GM19463 (cell line): ENCODE measurements at regions not wholly inside any gene's neighbourhood (a gene's known extent, or its start where the extent isn't known, plus 50 kb on each side); places are given as distances from the start of the nearest gene placed in this dataset.
"Not testable (repeated sequence)": the region's sequence is repeated elsewhere in the genome, so short reads cannot be mapped to it uniquely, and the experiment has no call there.

ENCODE experiments used
- ATAC-seq: cut with Tn5 transposase; IDR thresholded peaks from one replicate; pipeline ENCODE4 v1.9.1; 2021; ENCODE audit warnings: mild to moderate bottlenecking, moderate library complexity; ENCODE audit not compliant: unreplicated experiment

DNA sequence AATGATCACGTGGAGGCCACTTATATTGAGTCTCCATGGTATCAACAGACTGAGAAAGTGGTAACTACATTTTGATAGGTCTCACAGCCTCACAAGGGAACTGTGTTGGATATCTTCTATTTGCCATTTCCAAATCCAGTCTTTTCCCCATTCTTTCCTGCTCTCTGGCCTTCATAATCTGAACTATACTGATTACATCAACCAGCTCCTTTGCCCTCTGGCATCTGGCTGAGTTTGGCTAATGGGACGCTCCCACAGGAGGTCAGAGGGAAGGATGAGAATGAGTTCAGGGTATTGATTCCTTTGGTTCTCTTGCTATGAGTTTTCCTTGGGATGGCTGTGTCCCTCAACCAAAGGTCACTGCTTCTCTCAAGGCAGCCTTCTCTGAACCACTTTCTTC, 152.6 kb downstream of the RTL9 start:
- no peak for ATAC-seq

DNA sequence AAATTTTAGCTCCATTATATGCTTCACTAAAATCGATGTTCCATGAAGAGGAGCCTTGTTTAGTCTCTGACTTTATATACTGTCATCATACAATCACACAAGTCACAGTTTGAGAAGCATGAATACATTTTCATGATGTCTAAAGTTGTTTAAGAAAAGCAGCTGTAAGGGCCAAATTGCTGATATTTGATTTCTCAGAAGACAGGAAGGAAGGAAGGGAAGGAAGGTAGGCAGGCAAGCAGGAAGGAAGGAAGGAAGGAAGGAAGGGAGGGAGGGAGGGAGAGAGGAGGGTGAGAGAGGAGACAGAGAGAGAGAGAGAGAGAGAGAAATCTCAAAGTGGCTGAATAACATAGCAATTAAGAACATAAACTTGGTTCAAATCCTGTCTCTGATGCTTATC, 153.7 kb downstream of the RTL9 start:
- no peak for ATAC-seq

DNA sequence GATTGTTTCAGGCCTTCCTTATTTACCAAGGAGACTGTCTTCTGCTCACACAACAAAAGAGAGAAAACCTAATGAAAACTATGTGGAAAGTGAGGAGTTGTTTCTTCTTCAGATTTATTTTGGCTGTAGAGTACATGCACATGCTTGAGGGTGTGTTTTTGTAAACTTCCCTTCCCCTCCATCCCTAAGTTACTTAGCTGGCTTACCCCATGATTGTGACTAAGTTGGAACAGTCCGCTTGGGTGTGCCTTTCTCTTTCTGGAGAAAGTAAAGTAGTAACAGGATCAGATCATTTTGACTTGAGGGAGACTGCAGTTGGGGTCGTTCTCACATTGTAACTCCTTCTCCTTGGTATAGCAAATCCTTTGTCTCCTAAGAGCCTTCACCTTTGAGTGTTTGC, 155.9 kb downstream of the RTL9 start:
- no peak for ATAC-seq

DNA sequence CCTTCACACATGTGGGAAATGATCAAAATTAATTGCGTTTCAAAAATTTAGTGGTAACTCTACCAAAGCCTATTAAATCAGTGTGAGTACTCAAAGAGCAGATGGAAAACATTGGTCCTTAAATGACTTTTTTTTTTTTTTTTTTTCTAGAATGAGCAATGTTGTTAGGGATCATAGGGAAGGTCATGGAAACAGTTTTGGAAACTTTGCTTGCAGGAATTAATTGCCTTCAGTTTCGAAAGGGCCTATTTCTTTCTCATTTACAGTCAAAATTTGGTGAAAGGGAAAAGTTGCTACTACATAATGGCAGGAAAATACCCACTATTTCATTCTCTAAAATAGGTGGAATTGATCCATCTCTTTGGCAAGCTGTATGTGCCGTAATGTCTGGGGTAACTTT, 160.9 kb downstream of the RTL9 start:
- ATAC-seq, result no peak

DNA sequence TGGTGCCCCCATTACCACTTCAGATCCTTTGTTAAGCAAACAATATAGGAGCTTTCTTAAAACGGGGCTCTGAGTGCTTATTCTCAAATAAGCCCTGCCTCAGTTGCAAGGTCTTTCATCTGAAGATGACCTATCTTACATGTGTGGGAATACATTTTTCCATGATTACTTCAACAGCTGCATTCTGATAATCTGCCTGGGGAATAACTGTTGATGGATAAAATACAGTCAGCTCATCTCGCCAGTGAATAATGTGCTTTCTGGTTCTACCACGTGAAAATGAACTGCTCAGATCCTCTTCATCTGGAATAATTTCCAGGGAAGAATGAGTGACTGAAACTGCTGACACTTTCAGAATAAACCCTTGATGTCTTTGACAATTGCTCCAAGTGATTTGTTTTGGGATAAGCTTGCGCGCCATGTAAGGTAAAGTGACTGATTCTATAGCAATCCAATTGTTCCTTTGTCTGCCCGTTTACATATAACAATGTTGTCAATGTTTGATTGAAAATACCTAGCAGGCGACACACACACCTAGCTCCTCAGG, 161.3 kb downstream of the RTL9 start:
- no peak for ATAC-seq

DNA sequence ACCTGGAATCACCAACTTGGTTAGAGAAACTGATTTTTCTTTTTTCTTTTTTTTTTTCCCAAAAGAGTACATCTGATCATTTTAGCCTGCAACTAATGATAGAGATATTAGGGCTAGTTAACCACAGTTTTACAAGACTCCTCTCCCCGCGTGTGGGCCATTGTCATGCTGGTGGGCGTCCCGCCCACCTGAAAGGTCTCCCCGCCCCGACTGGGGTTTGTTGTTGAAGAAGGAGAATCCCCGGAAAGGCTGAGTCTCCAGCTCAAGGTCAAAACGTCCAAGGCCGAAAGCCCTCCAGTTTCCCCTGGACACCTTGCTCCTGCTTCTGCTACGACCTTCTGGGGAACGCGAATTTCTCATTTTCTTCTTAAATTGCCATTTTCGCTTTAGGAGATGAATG, 162.0 kb downstream of the RTL9 start:
- ATAC-seq, result not testable (repeated sequence)

DNA sequence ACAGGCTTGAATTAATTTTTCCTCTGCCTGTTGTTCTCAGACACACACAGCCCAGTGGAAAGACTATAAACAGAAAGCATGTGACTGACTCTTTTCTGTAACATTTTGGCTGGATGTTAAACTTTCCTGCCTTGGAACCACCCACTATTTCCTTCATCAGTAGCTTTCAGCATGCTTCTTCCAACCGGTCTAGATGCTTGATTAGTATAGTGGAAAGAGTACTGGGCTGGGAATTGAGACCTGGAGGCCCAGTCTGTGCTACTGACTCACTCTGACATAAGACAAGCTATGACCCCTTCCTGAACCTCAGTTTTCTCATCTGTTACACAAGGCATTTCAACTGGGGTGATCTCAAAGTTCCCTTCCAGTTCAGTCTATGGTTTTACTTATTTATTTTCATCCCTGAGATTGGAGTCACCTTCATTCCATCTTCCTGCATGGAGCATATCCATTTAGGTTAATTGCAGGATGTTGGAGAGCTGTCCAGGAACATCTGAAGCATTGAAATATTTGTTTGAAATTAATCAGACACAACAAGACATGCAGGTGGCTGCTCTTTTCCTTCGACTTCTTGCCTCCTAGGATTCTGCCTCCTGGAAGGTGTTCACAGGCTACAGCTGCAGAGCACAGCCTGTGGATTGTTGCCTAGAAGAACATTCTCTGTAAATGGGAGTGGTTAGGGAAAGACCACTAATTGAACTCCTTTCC, 173.4 kb downstream of the RTL9 start:
- no peak for ATAC-seq

DNA sequence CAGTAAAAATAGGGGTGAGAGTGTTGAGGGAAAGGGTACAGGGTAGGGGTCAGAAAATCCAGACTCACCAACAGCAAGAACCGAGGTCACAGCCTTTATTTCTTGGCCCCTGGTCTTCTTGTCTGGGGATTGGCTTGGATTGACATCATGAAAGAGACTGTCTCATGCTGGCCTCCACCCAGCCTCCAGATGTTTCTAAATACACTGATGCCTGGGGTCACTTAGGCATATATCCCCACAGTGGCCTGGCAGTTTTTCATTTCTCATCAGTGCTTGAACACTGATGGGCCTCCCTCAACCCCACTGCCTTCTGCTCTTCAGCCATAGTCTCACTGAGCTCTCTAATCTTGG, 173.9 kb downstream of the RTL9 start:
- ATAC-seq, result no peak

DNA sequence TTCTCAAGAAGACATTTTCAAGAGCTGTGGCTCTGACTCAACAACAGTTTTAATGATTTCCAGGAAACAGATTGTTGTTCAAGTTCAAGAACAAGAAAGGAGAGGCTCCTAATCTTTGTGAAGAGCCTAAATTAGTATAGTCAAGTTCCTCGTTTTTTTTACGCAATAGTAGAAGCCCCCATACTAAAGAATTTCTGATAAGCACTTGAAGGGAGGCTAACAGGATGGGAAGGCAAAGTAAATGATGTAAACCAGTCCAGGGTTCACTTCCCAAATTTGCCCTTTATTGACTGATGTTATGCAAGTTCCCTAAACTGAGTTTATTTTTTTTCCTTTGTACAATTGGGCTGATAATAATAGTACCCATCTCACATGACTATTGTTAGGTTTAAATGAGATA, 178.2 kb downstream of the RTL9 start:
- no peak for ATAC-seq

DNA sequence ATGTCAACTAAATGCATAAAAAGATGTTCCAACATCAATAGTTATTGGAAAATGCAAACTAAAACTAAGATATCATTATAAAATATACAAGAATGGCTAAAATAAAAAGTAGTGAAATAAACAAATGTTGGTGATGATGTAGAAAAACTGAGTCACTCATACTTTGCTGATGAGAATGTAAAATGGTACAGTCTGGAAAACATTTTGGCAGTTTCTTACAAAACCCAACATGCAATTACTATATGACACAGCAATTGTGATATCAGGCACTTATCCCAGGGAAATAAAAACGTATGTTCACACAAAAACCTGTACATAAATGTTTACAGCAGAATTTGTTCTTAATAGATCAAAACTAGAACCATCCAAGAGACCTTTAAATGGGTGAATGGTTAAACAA, 182.6 kb downstream of the RTL9 start:
- no peak for ATAC-seq

DNA sequence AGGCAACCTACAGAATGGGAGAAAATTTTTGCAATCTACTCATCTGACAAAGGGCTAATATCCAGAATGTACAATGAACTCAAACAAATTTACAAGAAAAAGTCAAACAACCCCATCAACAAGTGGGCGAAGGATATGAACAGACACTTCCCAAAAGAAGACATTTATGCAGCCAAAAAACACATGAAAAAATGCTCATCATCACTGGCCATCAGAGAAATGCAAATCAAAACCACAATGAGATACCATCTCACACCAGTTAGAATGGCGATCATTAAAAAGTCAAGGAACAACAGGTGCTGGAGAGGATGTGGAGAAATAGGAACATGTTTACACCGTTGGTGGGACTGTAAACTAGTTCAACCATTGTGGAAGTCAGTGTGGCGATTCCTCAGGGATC, 192.2 kb downstream of the RTL9 start:
- ATAC-seq, result not testable (repeated sequence)

DNA sequence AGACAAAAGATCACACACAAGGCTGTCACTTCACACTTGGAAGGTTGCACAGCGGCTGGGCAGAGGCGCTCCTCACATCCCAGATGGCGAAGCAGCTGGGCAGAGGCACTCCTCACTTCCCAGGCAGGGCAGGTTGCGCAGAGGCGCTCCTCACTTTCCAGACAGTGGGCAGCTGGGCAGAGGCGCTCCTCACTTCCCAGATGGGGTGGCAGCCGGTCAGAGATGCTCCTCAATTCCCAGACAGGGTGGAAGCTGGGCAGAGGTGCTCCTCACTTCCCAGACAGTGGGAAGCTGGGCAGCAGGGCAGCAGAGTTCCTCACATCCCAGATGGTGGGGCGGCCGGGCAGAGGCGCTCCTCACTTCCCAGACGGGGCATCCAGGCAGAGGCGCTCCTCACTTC, 199.2 kb downstream of the RTL9 start:
- no peak for ATAC-seq

DNA sequence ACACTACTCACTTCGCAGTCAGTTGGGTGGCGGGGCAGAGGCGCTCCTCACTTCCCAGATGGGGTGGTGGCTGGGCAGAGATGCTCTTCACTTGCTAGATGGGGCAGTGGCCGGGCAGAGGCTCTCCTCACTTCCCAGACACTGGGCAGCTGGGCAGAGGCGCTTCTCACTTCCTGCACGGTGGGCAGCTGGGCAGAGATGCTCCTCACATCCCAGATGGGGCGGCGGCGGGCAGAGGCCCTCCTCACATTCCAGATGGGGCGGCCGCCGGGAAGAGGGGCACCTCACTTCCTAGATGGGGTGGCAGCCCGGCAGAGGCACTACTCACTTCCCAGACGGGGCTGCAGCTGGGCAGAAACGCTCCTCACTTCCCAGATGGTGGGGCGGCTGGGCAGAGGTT, 199.8 kb downstream of the RTL9 start:
- ATAC-seq, result no peak

DNA sequence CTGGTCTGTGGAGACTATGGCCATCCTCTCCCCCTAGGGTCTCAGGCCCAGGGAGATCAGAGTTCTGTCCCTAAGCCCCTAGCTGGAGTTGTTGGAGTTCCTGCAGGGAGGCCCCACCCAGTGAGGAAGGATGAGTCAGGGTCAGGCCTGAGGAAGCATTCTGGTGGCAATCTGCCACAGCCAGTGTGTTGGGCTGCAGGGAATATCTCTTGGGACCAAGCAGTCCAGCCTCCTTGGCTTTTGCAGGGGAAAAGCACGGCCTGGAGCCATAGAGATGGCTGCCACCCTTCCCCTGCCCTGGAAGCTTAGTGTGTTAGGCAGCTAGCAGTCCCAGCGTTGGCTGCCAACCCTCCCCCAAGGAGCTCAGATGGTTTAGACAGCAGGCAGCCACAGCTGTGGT, 202.4 kb downstream of the RTL9 start:
- no peak for ATAC-seq

DNA sequence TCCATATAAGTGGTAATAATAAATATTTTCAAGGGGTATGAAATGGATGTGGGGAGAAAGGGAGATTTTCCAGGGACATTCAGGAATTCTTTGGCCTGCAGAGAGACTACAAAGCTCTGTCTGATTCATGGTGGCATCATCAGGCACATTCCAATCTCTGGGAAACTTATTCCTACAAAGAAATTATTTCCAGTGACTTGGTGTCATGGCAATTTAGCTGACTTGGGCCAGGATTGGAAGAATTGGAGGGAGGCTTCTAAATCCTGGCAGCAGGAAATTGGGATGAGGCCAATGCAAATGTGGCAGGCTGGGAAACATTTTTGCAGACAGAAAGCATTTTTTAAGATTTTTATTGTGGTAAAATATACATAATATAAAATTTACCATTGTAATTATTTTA, 204.6 kb downstream of the RTL9 start:
- no peak for ATAC-seq

DNA sequence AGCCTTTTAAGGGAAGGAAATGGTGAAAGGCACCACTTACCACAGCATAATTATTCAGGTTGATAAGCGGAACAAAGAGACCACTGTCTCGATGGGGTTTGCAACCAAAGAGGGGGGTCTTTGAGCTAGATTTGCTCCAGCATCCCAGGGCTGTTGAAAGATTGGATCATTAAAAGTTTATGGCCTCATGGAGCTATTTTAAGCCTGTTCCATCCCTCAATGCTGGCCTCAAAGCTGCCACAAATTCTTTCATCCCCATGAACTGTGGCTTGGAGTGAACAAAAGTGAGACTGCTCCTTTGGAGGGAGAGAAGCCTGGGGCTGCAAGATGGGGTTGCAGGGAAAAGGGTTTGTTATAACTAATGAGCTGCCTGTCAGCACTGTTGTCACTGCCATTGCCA, 209.8 kb downstream of the RTL9 start:
- ATAC-seq, result no peak

DNA sequence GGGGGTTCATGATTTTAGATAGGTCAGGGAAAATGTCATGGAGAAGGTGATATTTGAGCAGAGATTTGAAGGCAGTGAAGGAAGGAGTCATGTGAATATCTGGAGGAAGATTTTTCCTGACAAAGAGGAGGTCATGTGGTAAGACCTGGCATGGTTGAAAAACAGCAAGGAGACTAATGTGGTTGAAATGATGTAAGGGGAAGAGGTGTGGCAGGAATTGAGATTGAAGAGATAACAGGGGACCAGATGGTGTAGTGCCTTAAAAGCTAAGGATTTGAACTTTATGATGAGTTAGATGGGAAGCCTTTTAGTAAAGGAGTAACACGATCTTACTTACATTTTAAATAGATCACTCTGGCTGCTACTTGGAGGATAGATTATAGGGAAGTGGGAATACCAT, 210.9 kb downstream of the RTL9 start:
- ATAC-seq, result no peak

DNA sequence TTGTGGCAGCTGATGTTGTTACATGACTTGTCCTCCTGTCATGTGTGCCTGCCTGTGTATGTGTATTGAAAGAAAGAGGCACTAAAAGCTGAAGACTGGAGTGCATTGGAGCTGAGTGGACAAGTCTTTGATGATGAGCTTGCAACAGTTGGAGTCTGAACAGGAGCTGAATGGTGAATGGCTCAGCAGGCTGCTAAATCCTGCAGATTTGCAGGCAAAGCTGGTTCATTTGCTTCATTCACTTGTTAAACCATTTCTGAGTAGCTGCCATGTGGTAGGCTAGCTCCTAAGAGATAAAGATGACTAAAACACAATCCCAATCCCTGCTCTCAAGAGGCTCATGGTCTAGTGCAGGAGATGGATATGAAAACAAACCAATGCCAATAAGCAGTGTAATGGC, 217.3 kb downstream of the CHRDL1 start:
- ATAC-seq, result no peak

DNA sequence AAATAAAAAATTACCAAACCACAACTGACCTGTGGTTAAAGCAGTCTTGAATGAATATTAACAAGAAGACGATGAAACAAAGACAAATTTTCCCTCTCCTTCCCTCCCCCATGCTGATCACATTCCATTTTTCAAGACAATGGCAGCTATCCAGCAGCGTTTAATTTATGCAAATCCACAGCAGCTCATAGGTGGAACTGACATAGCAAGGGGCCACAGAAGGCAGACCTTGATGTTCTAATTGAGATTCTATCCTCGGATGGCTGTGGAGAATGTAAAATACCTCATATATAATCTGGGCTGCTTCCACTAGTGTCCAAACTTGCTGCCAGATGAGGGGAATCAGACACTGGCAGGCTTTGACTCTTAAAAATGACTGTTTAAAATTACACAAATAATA, 211.5 kb downstream of the CHRDL1 start:
- no peak for ATAC-seq

DNA sequence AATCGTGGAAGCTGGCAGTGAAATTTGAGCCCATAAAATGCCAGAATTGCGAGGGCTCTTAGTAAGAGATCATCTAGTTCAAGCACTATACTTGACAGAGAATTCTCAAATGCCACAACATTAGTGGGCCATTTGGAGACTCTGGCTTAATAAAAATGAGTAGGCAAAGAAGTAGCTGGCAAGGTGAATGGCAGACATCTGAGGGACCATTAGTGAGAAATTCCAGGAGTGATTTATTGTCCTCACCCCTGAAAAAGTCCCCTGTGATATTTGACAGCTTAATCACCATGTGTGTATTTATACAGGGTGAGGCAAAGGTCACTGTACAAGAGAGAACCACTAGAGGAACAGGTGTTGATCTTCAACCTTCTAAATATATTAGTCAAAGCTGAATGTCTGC, 207.5 kb downstream of the CHRDL1 start:
- ATAC-seq, result no peak

DNA sequence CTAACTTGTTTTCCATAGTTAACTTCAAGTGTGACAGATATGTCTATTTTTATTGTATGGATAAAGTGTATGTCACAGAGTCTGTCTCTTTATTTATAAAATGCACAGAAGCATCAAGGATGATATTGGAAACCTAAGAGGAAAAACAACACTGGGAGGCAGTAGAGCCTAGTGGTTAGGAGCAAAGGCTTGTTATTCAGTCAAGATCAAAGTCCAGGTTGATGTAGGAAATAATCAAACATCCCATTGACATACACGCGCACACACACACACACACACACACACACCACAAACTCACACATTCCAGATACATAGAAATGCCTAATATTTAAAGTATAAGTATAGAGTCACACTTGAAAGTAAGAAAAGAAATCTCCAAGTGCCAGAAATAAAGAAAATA, 206.8 kb downstream of the CHRDL1 start:
- ATAC-seq, result no peak

DNA sequence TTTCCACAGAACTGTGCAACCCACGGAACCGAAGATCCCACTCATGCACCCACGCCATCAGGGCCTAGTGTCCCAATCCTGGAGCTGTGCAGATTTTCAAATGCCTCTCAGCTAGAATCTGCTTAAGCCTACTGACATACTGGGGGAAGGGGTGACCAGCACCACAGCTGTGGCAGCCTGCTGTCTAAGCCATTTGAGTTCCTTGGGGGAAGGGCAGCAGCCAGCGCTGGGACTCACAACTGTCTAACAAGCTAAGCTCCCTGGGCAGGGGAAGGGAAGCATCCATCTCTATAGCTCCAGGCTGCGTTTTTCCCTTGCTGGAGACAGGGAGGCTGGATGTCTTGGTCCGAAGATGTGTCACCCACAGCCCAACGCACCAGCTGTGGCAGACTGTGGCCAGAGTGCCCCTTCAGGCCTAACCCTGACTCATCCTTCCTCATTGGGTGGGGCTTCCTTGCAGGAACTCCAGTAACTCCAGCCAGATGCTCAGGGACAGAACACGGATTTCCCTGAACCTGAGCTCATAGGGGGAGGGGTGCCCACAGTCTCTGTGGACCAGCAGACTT, 194.8 kb downstream of the CHRDL1 start:
- no peak for ATAC-seq

DNA sequence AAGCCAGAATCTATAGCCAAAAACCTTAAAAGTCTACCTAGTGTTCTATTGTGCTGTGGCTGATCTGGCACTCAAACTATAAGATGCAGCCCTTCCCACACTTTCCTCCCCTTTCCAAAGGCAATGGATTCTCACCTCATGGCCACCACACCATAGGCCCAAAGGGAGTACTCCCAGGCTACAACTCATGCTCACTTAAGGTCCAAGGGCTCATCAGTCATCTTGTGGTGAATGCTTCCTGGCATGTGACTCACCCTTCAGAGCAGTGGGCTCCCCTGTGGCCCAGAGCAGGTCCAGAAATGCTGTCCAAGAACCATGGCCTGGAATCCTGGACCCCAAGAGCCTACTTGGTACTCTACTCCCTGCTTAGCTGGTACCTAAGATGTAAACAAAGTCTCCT, 181.0 kb downstream of the CHRDL1 start:
- ATAC-seq, result no peak
